Activated T-cell treated with anti-CD3 and anti-CD28 coated beads, Interleukin-2, amount 50 U/mL, for 48 hours (primary cell): ENCODE measurements at regions not wholly inside any gene's neighbourhood (a gene's known extent, or its start where the extent isn't known, plus 50 kb on each side); places are given as distances from the start of the nearest gene placed in this dataset.

Experiments
- DNase-seq, 2 experiments: peaks; one replicate each; pipeline ENCODE4 v3.0.0-alpha.2; 2020

DNA sequence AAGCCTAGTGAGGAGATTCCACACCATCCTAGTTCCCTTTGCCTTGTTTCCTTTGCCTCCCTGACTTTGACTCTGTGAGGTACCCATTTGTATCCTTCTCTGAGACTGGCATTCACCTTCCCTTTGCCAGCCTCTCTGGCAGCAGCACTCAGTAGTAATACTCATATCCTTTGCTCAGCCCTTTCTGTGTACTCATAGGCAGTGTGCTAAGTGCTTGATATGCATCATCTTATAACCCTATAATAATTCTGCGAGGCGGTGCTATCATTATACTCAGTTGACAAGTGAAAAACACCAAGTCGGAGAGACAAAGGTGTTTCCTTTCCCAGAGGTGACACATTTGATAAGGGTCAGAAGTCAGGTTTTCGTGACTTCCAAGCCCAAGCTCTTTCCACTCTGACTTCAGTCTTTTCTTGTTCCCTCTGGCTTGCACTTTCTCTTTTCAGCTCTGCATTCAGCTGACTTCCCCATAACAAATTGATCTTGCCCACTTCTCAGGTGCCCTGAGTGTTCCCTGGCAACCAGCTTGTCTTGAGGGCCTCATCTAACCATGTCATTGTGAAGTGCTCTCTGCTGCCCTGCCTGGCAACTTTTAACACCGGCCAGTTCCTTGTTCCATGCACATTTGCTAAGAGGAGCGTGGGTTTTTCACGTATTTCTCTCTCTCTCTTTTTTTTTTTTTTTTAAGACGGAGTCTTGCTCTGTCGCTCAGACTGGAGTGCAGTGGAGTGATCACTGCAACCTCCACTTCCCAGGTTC is 94.5 kb upstream of the UPP2 start:
- peak in 1 of 2 experiments; percentile 30 for DNase-seq

DNA sequence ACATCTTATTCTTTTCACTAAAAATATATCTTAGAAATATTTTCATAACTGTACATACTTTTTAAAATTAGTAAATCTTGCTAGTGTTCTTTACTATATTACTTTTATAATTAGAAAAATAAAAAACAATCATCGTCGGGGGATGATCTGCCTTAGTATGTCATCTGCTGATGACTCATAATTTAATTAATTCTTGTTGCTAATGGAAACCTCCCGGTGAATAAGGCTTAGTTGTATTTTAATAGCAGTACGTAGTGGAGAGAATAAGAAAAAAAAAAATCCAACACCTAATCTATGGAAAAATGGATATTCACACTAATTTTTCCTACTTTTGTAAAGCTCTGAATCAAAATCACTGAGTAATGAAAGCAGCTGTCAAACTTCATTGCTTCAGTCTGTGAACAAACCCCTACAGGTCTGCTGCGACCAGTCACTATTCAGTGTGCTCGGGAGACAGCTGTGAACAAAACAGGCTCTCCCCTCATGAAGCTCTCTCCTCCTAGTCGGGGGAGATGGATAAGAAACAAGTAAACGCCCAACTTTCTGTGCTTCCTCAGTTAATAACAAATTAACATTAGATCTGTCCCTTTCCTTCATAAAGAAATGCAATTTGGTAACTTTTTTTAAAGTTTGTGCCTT is 97.4 kb upstream of the UPP2 start:
- no peak for DNase-seq

DNA sequence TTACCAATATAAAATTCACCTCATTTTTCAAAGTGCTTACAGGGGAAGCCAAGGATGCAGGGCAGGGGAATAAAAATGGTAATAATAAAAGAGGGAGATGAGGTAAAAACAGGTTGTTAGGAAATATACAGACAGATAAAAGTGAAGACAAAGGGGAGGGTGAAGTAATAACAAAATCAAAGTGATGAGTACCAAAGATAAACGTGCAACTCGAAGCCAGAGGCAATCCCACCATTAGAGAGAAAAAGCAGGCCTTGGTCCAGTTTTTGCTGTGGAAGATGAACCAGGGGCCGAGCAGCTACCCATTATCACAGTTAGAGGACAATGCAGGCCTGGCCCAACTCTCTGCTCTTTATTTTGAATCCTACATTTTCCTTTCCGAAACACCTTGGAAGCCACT is 99.6 kb upstream of the UPP2 start:
- no peak for DNase-seq

DNA sequence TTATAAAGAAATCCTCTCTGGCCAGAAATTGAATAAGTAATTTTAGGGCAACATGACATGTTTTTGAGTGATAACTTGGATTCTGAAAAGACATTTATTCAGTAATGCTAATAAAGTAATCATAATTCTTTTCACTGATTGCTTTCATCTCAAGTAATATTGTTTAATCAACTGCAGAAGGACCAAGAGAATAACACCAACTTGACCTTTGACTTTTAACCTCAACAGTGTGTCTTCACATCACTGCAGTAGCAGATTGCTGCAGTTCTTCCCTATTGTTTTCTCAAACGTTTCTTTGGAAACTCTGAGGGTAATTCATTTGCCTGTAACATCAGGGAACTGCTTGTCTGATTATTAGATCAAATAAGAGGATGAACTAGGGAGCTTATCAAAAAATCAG is 104.9 kb upstream of the UPP2 start:
- DNase-seq: no peak

DNA sequence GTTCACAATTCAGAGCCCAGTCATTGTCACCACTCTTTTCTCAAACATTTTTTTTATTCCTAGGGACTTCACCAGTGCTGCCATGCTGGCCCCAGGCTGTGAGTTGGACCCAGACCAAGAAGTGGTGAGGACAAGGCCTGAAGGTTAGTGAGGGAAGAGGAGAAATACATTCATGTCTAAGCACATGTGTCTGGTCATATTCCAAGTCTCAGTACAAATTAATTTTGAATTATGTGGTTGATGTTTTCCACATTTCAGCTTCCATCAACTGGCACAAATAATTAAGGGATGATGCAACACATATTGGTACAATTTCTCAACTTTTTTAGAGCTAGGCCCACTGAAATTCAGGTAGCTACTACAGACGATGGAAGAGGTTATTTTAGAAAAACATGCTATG is 106.6 kb upstream of the UPP2 start:
- no peak for DNase-seq

DNA sequence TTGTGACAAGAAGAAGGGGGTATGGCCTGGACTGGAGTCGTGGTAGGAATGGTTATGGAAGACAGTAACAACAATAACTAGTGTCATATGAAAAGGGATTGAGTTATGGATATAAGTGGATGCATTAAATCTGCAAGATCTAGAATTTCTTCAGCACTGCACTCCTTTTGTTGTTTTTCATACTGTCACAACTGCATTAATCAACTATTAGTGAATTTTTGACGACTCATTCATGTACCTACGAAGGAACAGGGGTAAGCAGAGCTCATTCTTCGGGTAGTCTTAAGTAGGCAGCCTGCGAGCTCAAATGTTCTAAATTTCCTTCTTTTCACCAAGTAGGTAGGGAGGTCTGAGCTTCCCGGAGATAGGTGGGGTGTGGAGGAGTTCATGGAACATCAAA is 109.7 kb upstream of the UPP2 start:
- no peak for DNase-seq

DNA sequence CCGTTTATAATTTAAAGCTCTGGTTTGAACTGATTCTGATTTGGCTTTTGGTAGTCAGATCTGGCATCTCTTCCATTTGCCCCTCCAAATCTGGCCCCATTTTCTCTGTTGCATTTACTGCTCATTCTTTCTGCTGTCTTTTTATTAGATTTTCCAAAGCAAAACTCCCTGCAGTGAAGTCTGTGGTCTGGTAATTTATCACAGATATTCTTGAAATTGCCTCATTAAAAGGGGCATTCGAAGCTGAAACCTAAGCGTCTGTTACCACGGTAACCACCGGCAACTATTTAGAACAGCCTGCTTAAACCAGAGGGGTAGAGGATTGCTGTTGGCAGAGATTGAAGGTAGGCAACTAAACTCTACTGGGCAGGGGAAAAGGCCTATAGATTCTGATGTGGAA is 111.5 kb upstream of the UPP2 start:
- no peak for DNase-seq

DNA sequence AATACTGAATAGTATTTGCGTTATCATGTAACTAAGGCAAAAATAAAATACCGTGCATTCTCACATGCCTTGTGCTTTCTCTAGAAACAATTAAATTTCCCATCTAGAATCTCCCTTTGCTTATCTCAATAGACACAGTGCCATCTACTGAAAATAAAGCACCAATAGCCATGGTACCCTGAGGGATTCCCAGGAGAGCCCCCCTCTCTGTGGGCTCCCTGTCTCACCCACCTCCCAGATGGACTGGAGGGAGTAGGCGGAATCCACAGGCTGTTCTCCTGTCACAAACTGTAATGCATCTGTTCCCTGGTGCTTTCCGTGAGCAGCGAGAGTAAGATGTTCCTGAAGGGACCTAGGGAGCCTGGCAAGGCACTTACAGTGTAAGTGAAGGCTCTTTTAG is 112.4 kb upstream of the UPP2 start:
- DNase-seq: no peak

DNA sequence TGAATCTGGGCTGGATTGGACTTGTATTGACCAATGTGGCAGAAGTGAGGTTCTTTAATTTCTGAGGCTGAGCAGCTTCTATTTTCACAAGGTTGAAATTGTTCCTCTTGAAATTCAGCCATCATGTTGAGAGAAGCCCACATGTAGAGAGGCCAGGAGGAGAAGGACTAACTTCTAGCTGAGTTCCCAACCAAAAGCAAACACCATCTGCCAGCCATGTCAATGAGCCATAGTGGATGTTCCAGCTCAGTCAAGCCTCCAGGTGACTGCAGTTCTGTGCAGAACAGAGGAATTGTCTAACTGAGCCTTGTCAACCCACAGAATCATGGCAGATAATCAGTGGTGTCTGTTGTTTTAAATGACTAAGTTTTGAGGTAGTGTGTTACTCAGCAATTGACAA is 110.6 kb upstream of the ACVR1 start:
- no peak for DNase-seq

DNA sequence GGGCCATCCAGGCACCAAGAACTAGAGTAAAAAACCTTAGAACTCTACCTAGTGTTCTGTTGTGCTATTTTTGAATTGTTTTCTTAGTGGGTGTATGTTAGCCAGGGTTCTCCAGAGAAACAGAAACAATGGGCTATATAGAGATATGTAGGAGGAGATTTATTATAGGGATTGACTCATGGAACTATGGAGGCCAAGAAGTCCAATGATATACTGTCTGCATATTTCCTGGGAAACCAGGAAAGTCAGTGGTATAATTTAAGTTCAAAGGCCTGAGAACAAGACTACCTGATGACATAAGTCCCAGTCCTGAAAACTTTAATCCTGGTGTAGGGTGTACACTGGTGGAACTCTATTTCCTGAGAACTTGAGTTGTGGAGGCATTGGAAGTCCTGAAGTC is 108.7 kb upstream of the ACVR1 start:
- no peak for DNase-seq

DNA sequence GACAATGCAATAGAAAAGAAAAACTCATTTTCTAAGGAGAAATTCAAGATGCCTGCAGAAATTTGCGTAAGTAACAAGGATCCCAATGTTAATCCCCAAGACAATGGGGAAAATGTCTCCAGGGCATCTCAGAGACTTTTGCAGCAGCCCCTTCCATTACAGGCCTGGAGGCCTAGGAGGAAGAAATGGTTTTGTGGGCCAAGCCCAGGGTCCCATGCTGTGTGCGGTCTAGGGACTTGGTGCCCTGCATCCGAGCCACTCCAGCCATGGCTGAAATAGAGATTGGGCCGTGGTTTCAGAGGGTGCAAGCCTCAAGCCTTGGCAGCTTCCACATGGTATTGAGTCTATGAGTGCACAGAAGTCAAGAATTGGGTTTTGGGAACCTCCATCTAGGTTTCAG is 103.9 kb upstream of the ACVR1 start:
- DNase-seq: no peak

DNA sequence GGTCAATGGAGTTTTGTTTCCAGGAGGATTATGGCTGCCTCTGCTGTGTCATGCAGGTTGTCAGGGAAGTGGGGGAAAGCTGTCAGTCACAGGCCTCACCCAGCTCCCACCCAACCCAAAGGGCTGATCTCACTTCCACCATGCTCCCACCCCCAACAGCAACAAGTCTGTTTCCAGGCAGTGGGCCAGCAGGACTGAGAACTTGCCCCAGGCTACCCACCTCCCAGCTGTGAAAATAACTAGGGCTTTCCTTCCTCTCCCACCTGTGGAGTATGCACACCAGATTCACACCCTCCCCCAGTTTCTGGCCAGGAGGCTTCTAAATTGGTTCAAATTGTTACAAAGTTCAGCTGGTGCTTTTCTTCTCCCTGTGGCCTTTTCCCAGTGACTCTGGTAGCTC is 95.6 kb upstream of the ACVR1 start:
- no peak for DNase-seq

DNA sequence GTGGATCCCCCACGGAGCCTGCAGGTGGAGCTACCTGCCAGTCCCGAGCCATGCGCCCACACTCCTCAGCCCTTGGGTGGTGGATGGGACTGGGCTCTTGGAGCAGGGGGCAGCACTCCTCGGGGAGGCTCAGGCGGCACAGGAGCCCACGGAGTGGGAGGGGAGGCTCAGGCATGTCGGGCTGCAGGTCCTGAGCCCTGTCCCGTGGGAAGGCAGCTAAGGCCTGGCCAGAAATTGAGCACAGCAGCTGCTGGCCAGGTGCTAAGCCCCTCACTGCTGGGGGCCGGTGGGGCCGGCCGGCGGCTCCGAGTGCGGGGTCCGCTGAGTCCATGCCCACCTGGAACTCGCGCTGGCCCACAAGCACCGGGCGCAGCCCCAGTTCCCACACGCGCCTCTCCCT is 91.7 kb upstream of the ACVR1 start:
- no peak for DNase-seq

DNA sequence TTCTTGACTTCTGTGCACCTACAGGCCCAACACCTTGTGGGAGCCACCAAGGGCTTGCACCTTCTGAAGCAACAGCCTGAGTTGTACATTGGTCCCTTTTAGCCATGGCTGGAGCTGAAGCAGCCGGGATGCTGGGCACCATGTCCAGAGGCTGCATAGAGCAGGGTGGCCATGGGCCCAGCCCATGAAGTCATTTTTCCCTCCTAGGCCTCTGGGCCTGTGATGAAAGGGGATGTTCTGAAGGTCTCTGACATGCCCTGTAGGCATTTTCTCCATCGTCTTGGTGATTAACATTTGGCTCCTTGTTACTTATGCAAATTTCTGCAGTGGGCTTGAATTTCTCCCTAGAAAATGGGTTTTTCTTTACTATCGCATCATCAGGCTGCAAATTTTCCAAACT is 83.1 kb upstream of the ACVR1 start:
- no peak for DNase-seq

DNA sequence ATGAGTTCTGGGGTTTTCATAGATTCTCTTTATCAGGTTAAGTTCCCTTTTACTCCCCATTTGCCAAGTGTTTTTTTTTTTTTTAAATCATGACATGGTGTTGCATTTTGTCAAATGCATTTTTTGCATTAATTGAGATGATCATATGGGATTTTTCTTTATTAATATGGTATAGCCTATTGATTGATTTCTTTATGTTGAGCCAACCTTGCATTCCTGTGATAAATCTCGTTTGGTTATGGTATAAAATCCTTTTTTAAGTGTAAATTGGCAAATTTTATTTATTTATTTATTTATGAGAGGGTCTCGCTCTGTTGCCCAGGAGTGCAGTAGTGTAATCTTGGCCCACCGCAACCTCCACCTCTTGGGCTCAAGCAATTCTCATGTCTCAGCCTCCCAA is 81.5 kb upstream of the ACVR1 start:
- DNase-seq: no peak

DNA sequence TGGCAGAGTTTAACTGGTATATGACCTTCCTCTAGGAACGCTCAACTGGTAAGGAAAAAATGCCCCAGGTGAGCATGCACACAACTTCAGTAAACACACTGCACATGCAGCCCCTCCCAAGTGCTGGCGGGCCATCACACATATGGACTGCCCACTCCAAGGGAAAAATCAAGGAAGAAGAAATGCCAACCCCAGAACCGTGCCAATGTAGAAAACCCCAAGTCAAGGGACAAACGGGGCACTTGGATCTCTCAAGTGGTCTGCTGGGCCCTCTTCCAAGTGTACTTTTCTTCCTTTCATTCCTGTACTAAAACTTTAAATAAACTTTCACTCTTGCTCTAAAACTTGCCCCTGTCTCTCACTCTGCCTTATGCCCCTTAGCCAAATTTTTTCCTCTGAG is 76.4 kb upstream of the ACVR1 start:
- no peak for DNase-seq

DNA sequence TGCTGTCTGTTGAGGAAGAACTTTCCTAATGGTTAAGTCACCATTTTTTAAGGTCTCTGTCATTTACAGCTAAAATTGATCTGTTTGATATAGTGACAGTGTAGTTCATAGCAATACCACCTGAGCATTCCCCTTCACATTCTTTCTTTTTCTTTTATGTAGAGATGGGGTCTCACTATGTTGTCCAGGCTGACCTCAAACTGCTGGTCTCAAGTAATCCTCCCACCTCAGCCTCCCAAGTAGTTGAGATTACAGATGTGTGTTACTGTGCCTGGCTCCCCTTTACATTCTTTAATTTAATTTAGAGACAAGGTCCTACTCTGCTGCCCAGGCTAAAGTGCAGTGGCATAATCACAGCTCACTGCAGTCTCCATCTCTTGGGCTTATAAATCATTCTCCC is 72.7 kb upstream of the ACVR1 start:
- no peak for DNase-seq

DNA sequence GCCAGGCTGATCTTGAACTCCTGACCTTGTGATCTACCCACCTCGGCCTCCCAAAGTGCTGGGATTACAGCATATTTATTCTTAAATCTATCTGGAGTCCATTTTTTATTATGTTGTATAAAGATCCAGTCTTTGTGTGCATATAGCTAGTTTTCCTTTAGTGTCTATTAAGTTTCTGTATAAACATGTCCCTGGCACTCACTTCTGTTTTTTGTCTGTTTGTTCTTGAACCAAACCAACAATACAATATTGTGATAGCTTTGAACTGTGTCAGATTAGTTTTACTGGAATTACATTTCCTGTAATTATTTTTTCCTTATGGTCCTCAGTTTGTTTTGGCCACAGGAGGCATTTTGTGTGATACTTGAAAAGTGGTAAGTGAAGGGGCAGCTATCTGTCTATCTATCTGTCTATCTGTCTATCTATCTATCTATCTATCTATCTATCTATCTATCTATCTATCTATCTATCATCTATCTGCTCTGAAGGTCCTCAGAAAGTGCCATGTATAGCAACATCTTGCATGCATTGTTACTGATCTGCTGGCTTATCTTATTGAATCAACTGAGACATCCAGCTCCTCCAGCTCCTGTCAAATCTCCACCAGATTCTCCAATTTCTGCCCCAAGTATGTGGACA is 70.9 kb upstream of the ACVR1 start:
- no peak for DNase-seq

DNA sequence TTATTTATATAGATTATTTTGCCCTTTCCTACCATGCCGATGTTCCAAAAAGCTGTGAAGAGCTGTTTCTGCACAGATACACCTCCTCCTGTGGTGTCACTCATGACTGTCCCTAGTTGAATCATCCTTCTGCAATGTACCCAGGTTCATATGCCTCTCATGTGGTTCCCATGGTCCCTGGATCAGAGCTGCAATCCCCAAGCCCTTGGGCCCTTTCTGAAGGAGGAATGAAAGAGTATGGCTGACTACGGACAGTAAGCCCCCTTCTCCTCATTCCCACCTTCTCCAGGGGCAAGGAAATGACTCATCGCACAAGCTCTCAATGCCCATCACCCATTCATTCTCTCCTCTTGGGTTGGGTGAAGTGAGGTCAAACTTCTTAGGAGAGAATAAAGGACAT is 63.9 kb upstream of the ACVR1 start:
- no peak for DNase-seq

DNA sequence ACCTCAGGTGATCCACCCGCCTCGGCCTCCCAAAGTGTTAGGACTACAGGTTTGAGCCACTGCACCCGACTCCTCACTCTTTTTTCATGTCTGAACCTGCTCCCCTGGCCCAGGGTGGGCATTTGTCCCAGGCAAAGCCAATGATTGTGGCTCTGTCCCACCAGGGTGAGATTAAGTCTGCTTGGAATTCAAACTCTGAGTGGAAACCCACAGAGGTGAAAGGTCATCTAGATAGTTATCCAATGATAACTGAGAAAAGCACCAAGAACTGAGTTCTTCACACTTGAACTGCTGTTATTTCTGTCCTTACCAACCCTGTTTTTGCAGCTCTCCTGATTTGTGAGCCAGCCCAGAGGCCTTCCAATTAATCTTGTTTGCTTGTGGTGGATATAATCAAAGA is 62.4 kb upstream of the ACVR1 start:
- DNase-seq: no peak

DNA sequence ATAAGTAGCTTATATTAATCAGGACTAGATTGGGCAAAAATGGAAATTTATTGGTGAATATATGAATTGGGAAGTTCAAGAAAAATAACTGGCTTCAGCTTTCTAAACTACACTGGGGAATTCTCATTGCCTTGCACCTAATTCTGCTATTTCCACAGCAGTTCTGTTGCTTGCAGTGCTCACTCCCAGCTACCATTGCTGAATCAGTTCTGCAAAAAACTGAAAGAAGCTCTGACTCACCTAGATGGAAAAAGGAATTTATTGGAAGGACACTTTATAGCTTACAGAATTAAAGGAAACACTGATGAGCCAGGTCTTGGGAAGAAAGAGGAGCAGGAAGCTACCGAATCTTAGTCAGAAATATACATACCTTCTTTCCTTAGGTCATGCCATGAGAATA is 60.3 kb upstream of the ACVR1 start:
- no peak for DNase-seq

DNA sequence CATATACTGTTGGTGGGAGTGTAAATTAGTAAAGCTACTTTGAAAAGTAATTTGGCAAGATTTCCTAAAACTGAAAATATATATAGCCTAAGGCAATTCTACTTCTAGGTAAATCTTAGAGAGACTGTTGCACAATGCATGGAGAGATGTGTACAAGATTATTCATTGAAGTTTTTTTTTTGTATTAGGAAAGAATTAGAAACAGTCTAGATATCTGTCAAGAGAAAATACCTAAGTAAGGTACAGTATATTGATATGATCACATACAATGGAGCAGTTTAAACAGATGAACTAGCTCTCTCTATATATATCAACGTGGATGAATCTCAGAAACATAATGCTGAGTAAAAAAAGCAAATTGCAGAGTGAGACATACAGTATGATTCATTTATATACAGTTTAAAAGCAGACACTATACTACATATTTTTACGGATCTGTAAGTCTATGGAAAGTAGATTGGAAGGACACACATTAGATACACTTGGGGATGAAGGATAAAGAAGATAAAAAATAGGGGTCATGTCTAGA is 59.3 kb upstream of the ACVR1 start:
- DNase-seq: no peak

DNA sequence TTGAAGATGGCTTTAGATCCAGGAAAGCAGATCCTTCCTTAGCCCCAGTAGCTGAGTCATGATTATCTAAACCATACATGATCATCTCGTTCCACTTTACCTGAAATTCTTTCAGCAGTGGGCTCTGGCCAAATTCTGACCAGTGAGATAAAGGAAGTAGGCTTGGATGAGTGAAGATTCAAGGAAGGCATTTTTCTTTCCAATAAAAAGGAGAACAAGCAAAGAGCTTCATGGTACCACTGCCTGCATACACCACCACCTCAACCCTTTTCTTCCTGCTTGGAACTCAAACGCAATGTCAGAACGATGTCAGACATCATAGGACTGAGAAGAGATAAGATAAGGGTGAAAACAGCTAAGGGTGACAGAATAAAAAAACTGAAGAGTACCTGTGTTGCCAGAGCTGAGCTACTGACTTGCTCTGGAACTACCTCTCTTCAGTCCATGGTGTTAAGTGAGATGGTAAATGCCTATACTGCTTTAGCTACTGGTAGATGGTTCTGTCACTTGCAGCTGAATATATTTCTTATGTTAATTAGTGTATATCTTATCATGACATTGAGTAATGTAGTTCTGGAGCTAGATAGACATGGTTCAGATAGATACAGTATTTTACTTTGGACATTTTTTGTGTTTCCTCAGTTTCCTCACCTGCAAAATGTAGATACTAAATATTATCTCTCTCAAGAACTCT is 58.7 kb upstream of the ACVR1 start:
- no peak for DNase-seq
